ENCODE measurements at regions not wholly inside any gene's neighbourhood (a gene's known extent, or its start where the extent isn't known, plus 50 kb on each side); places are given as distances from the start of the nearest gene placed in this dataset.

GRCh38 chr16:80862160-80862705 lies 57.8 kb upstream of the CDYL2 start:
- no peak for TF ChIP-seq MXI1 (IDR thresholded peaks at IDR 0.05; ENCODE audit: low read depth, low read length)
- TF ChIP-seq SIN3A (IDR thresholded peaks at IDR 0.05; ENCODE audit: borderline replicate concordance, low read depth, low read length), result no peak
- TF ChIP-seq SMC3 (IDR thresholded peaks at IDR 0.05; ENCODE audit: low read depth, low read length), result no peak
- TF ChIP-seq TCF12 (IDR thresholded peaks at IDR 0.05), result no peak
- TF ChIP-seq, protein P1, sequence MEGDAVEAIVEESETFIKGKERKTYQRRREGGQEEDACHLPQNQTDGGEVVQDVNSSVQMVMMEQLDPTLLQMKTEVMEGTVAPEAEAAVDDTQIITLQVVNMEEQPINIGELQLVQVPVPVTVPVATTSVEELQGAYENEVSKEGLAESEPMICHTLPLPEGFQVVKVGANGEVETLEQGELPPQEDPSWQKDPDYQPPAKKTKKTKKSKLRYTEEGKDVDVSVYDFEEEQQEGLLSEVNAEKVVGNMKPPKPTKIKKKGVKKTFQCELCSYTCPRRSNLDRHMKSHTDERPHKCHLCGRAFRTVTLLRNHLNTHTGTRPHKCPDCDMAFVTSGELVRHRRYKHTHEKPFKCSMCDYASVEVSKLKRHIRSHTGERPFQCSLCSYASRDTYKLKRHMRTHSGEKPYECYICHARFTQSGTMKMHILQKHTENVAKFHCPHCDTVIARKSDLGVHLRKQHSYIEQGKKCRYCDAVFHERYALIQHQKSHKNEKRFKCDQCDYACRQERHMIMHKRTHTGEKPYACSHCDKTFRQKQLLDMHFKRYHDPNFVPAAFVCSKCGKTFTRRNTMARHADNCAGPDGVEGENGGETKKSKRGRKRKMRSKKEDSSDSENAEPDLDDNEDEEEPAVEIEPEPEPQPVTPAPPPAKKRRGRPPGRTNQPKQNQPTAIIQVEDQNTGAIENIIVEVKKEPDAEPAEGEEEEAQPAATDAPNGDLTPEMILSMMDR (IDR thresholded peaks at IDR 0.05), result no peak
- TF ChIP-seq EZH2phosphoT487 (IDR thresholded peaks at IDR 0.05; ENCODE audit: borderline replicate concordance, low read depth), result no peak
- TF ChIP-seq FOSL2 (IDR thresholded peaks at IDR 0.05; ENCODE audit: borderline replicate concordance, low read depth), result no peak
- TF ChIP-seq JUND (IDR thresholded peaks at IDR 0.05), result no peak
